A549 (cell line): ENCODE measurements at regions not wholly inside any gene's neighbourhood (a gene's known extent, or its start where the extent isn't known, plus 50 kb on each side); places are given as distances from the start of the nearest gene placed in this dataset.

Source experiments
- EHF ChIP-seq: fragments of 250-450 bp; sonication (Bioruptor Pico); IDR thresholded peaks from 2 replicates; pipeline ENCODE4 v1.5.0; 2020; ENCODE audit warnings: mild to moderate bottlenecking
- JUN ChIP-seq, 2 experiments: fragments of >200 bp; sonication (Bioruptor Twin); formaldehyde crosslinking; IDR thresholded peaks; 2 replicates in 1 of 2; 3 replicates in 1 of 2; pipeline ENCODE4 v1.6.1; 2016 to 2017
- MAFK ChIP-seq: fragments of 450-650 bp; IDR thresholded peaks from 2 replicates; pipeline ENCODE4 v1.6.1; 2014; ENCODE audit not compliant: partially characterized antibody
- MAZ ChIP-seq: fragments of 150-350 bp; IDR thresholded peaks from 2 replicates; pipeline ENCODE4 v1.6.1; 2014; ENCODE audit warnings: antibody characterized with exemption, low read depth, low read length, borderline replicate concordance
- NFE2L2 ChIP-seq: fragments of 150-350 bp; conservative IDR thresholded peaks from 2 replicates; pipeline ENCODE4 v1.6.1; 2014; ENCODE audit warnings: low read length
- PHF8 ChIP-seq: fragments of 200-600 bp; sonication (generic); IDR thresholded peaks from 2 replicates; pipeline ENCODE4 v1.6.1; 2016; ENCODE audit warnings: low read depth, mild to moderate bottlenecking, antibody characterized with exemption, moderate library complexity, borderline replicate concordance
- POLR2A ChIP-seq: IDR thresholded peaks from 2 replicates; pipeline ENCODE4 v1.6.1; 2012; ENCODE audit warnings: mild to moderate bottlenecking, low read length
- RAD21 ChIP-seq, 2 experiments: fragments of >200 bp in 1 of 2; sonication (Bioruptor Twin) in 1 of 2; formaldehyde crosslinking in 1 of 2; IDR thresholded peaks in 1 of 2; conservative IDR thresholded peaks in 1 of 2; 2 replicates in 1 of 2; 3 replicates in 1 of 2; pipeline ENCODE4 v1.6.1; 2012 to 2018; ENCODE audit warnings: inconsistent platforms in 1 of 2
- RNF2 ChIP-seq: fragments of 200-600 bp; sonication (generic); IDR thresholded peaks from 2 replicates; pipeline ENCODE4 v1.6.1; 2016; ENCODE audit warnings: low read depth, mild to moderate bottlenecking, antibody characterized with exemption, moderate library complexity, borderline replicate concordance
- SMC3 ChIP-seq: fragments of >200 bp; sonication (Bioruptor Twin); formaldehyde crosslinking; IDR thresholded peaks from 3 replicates; pipeline ENCODE4 v1.6.1; 2018; ENCODE audit warnings: inconsistent platforms
- TF ChIP-seq, protein P1 (sequence below): fragments of >200 bp; sonication (Bioruptor Twin); formaldehyde crosslinking; IDR thresholded peaks from 3 replicates; pipeline ENCODE4 v1.5.1; 2016

DNA sequence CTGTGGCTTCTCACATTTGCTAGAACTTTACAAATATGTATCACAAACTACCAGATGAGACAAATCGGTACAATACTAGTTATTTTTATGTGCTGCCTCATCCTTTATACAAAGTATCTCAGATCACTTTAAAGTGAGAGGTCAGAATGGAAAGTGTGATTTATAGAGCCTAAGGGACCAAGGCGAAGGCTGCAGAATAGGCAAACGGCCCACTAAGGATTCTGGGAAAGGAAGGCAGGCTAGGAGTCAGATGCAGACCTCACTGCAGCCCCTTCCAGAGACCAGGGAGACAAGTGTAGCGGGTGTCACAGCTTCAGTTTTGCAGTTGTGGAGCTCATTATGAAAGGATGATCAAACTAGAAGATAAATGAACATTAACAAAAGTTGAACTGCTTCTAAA is 190.6 kb downstream of the HIBADH start:
- TF ChIP-seq, protein P1, sequence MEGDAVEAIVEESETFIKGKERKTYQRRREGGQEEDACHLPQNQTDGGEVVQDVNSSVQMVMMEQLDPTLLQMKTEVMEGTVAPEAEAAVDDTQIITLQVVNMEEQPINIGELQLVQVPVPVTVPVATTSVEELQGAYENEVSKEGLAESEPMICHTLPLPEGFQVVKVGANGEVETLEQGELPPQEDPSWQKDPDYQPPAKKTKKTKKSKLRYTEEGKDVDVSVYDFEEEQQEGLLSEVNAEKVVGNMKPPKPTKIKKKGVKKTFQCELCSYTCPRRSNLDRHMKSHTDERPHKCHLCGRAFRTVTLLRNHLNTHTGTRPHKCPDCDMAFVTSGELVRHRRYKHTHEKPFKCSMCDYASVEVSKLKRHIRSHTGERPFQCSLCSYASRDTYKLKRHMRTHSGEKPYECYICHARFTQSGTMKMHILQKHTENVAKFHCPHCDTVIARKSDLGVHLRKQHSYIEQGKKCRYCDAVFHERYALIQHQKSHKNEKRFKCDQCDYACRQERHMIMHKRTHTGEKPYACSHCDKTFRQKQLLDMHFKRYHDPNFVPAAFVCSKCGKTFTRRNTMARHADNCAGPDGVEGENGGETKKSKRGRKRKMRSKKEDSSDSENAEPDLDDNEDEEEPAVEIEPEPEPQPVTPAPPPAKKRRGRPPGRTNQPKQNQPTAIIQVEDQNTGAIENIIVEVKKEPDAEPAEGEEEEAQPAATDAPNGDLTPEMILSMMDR, result no peak
- TF ChIP-seq EHF (no peak), RNF2 (no peak), JUN (IDR thresholded peaks at IDR 0.05) (no peak), SMC3 (no peak), POLR2A (no peak), MAFK (no peak), PHF8 (no peak), RAD21 (conservative IDR thresholded peaks at IDR 0.05 in 1 of 2, IDR thresholded peaks at IDR 0.05 in 1 of 2) (no peak), MAZ (no peak), NFE2L2 (no peak)
